Neuron (in vitro differentiated cells): ENCODE measurements at regions not wholly inside any gene's neighbourhood (a gene's known extent, or its start where the extent isn't known, plus 50 kb on each side); places are given as distances from the start of the nearest gene placed in this dataset.

Source experiments
- H2AFZ ChIP-seq: one replicate; pipeline ENCODE4 v1.6.1; 2013; ENCODE audit warnings: low read depth, mild to moderate bottlenecking, inconsistent platforms, low read length, moderate library complexity
- H3K27me3 ChIP-seq: one replicate; pipeline ENCODE4 v1.6.1; 2013; ENCODE audit warnings: low read length; ENCODE audit not compliant: insufficient read depth
- H3K36me3 ChIP-seq: one replicate; pipeline ENCODE4 v1.6.1; 2013; ENCODE audit warnings: low read length; ENCODE audit not compliant: insufficient read depth
- H3K4me1 ChIP-seq: one replicate; pipeline ENCODE4 v1.6.1; 2013; ENCODE audit warnings: low read length; ENCODE audit not compliant: insufficient read depth
- H3K4me3 ChIP-seq: 2 replicates; pipeline ENCODE4 v1.5.1; 2013; ENCODE audit warnings: mild to moderate bottlenecking, low read length, moderate library complexity
- H3K9me3 ChIP-seq: one replicate; pipeline ENCODE4 v1.6.1; 2013; ENCODE audit warnings: low read length

DNA sequence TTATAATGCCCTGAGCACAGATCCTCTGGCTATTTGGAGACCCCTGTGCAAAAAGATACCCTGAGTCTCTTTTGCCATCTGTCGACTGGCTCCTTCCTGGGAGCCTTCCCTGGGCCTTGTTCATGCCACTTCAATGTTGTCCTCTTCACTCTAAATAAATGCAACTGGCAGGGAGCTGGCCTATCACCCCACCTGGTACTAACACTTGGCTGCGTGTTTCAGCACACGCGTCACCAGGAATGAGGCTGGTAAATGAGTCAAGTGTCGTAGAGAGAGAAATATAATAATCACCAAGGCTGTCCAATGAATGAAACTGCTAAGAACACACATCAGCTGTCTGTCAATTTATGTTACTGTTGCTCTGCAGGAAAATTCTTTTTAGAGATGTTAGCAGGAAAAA is 374.6 kb upstream of the JARID2 start:
- Histone ChIP-seq H3K27me3 (no peaks in the 10 kb centered on the region), H3K4me3 (no peak overlapping the region), H3K4me1 (no peaks in the 10 kb centered on the region), H3K36me3 (no peaks in the 10 kb centered on the region), H3K9me3 (no peaks in the 10 kb centered on the region), H2AFZ (no peak overlapping the region)

- Histone ChIP-seq H3K36me3 (no peaks in the 10 kb centered on the region), H3K9me3 (no peaks in the 10 kb centered on the region), H2AFZ (no peak overlapping the region), H3K4me3 (no peak overlapping the region), H3K4me1 (peaks cover 3% of the 10 kb centered on the region), H3K27me3 (no peaks in the 10 kb centered on the region)
These were observed 372.8 kb upstream of the JARID2 start for GRCh38 chr6:14873101-14873500.

DNA sequence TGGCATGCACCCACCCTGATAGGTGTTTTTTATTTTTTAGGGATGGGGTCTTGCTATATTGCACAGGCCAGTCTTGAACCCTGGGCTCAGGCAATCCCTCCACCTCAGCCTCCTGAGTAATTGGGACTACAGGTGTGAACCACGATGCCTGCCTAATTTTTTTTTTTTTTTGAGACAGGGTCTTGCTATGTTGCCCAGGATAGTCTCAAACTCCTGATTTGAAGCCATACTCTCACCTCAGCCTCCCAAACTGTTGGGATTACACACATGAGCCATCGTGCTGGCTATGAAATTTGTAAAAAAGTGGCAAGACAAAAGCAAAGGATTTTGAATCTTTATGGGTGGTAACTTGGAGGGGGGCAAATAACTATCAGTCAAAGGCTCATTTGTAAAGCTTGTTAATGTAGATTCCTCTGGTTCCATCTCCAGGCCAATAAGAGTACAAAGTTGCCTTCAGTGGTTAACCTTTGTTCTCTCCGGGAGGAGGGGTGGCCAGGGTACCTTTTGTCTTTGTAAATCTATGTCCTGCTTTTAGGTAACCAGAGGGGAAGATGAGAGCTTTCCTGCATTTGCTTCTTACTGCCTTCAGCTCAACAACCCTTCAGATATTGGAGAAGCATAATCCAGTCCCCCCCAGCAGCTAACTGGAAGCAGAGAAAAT is 372.0 kb upstream of the JARID2 start:
- Histone ChIP-seq H3K36me3 (no peaks in the 10 kb centered on the region), H3K4me1 (peaks cover 3% of the 10 kb centered on the region), H3K9me3 (no peaks in the 10 kb centered on the region), H3K27me3 (no peaks in the 10 kb centered on the region), H3K4me3 (no peak overlapping the region), H2AFZ (no peak overlapping the region)

- no peaks in the 10 kb centered on the region for H3K9me3 ChIP-seq
- no peaks in the 10 kb centered on the region for H3K36me3 ChIP-seq
These were observed 370.8 kb upstream of the JARID2 start for GRCh38 chr6:14874975-14875480.

GRCh38 chr6:14875481-14876063 is 370.3 kb upstream of the JARID2 start:
- H3K4me1 ChIP-seq, result peaks cover 10% of the 10 kb centered on the region
- no peak overlapping the region for H2AFZ ChIP-seq
- H3K27me3 ChIP-seq, result no peaks in the 10 kb centered on the region
- H3K9me3 ChIP-seq, result no peaks in the 10 kb centered on the region
- H3K36me3 ChIP-seq, result no peaks in the 10 kb centered on the region
- no peak overlapping the region for H3K4me3 ChIP-seq

More at GRCh38 chr6:14874975-14875480, 370.8 kb upstream of the JARID2 start:
- Histone ChIP-seq H2AFZ (no peak overlapping the region), H3K4me1 (peaks cover 5% of the 10 kb centered on the region), H3K4me3 (no peak overlapping the region), H3K27me3 (no peaks in the 10 kb centered on the region)

DNA sequence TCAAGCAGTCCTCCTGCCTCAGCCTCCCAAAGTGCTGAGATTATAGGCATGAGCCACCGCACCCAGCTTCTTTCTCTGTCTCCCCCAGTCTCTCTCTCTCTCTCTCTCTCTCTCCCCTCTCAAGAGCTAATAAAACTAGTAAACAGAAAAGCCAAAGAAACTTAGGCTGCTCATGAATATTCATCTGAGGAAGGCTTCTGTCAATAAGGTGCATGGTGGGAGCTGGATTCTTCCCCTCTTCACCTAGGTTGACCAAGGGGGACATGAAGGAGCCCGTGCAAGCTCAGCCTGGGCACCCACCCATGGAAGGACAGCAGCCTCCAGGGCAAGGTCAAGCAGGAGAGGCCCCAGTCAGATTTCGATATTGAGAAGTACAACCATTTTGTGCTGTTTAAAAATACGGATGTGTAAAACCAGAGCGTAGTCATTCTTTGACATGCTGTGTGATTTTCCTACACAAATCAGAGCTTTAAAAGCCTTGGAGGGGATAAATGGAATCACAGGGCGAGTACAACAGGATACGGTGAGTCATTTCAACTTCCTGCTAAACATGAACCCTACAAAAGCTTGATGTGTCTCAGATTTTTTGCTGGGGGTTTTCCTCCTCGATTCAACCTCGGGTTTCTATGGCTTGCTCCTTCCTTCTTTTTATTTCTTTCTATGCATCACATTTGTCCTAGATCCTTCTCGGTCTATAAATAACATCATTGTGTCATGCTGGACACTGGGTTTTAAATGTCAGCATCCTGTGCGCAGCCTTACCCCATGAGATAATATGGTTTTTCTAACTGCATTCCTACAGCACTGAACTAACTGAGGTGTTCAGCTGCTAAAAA is 368.9 kb upstream of the JARID2 start:
- Histone ChIP-seq H3K27me3 (no peaks in the 10 kb centered on the region), H3K36me3 (no peaks in the 10 kb centered on the region), H3K4me3 (no peak overlapping the region), H3K9me3 (no peaks in the 10 kb centered on the region), H3K4me1 (peaks cover 16% of the 10 kb centered on the region), H2AFZ (no peak overlapping the region)

DNA sequence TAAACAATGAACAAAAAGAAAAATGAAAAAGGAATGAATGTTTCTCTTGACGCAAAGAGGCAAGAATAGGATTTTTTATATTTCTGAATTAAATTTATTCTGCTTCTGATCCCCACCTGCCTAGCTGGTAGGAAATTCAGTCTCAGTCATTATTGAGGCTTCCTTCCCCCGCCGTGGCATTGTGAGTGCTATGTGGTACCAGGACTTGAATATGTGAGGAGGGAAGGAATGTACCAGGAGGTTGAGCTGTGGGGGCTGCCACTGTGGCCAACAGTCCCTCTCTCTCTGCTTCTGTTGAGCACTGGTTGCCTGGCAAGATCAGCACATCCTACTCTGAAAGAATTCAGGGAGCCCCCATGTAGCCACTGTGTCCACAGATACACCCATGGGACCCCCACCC is 368.1 kb upstream of the JARID2 start:
- no peaks in the 10 kb centered on the region for H3K36me3 ChIP-seq
- H3K9me3 ChIP-seq, result no peaks in the 10 kb centered on the region
- H2AFZ ChIP-seq, result no peak overlapping the region
- no peaks in the 10 kb centered on the region for H3K27me3 ChIP-seq
- no peak overlapping the region for H3K4me3 ChIP-seq
- peaks cover 23% of the 10 kb centered on the region for H3K4me1 ChIP-seq

- no peaks in the 10 kb centered on the region for H3K9me3 ChIP-seq
- H3K36me3 ChIP-seq, result no peaks in the 10 kb centered on the region
- H2AFZ ChIP-seq, result no peak overlapping the region
- no peaks in the 10 kb centered on the region for H3K27me3 ChIP-seq
- peaks cover 23% of the 10 kb centered on the region for H3K4me1 ChIP-seq
- no peak overlapping the region for H3K4me3 ChIP-seq
These were observed 365.8 kb upstream of the JARID2 start for GRCh38 chr6:14880052-14880451.

DNA sequence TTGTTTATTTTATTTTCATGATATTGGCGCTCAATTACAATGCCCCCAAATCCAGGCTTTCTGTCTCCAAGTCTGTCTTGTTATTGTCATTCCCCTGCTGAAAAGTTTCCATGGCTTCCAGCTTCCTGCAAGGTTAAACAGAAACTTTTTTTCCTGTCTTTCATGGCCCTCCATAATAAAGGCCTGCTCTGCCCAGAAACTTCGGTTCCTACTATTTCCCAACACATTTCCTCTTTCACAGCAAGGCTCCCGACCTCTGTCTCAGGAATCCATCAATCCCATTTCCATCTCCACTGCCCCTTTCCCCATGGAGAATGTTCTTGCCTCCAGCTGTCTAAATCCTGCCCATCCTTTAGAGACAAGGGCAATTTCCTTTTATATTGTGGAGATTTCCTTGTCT is 365.2 kb upstream of the JARID2 start:
- Histone ChIP-seq H3K4me1 (peaks cover 23% of the 10 kb centered on the region), H3K27me3 (no peaks in the 10 kb centered on the region), H3K9me3 (no peaks in the 10 kb centered on the region), H2AFZ (no peak overlapping the region), H3K4me3 (no peak overlapping the region), H3K36me3 (no peaks in the 10 kb centered on the region)

DNA sequence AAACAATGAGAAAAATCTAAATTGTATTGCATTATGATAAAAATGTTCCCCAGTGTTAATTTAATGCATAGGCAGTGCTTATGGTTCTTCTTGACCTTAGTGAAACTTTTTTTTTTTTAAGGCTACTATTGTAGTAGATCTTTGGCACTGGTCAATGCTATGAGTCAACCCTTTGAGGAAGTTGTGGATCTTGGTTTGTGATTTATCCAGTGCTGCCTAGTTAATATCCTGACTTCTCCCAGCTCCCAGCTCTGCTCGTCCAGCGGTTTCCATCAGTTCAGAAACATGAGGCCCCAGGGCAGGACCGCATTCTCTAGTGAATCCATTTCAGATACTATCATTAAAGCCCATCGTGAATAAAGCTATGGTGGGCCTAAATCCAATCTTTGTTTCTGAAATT is 364.5 kb upstream of the JARID2 start:
- H3K36me3 ChIP-seq, result no peaks in the 10 kb centered on the region
- no peak overlapping the region for H2AFZ ChIP-seq
- peaks cover 23% of the 10 kb centered on the region for H3K4me1 ChIP-seq
- no peaks in the 10 kb centered on the region for H3K27me3 ChIP-seq
- no peak overlapping the region for H3K4me3 ChIP-seq
- no peaks in the 10 kb centered on the region for H3K9me3 ChIP-seq

- Histone ChIP-seq H3K4me1 (peaks cover 20% of the 10 kb centered on the region), H3K36me3 (no peaks in the 10 kb centered on the region), H3K27me3 (no peaks in the 10 kb centered on the region), H3K9me3 (no peaks in the 10 kb centered on the region), H3K4me3 (no peak overlapping the region), H2AFZ (no peak overlapping the region)
These were observed 363.4 kb upstream of the JARID2 start for GRCh38 chr6:14882394-14883026.

GRCh38 chr6:14883921-14884320 is 361.9 kb upstream of the JARID2 start:
- no peaks in the 10 kb centered on the region for H3K27me3 ChIP-seq
- H3K4me3 ChIP-seq, result no peak overlapping the region
- H2AFZ ChIP-seq, result no peak overlapping the region
- no peaks in the 10 kb centered on the region for H3K36me3 ChIP-seq
- H3K4me1 ChIP-seq, result peaks cover 20% of the 10 kb centered on the region
- H3K9me3 ChIP-seq, result no peaks in the 10 kb centered on the region

DNA sequence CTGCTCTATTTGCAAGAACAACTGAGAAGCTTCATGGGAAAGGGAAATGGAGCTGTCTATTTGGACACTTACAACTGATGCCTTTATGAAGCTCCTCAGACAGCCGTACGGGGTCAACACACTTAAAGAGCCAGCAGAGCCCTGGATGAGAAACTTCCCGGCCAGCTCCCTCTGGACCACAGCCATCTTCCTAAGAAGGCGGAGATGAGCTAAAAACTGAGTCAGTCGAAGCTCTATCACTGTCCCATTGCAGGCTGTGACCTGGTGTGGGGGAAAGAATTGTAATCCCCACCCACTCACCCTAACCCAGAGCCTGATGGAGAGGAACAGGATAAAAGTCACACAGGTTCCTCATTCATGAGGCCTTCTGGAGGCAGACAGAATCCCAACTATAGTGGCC is 360.4 kb upstream of the JARID2 start:
- H3K36me3 ChIP-seq, result no peaks in the 10 kb centered on the region
- no peaks in the 10 kb centered on the region for H3K27me3 ChIP-seq
- no peak overlapping the region for H2AFZ ChIP-seq
- peaks cover 13% of the 10 kb centered on the region for H3K4me1 ChIP-seq
- no peak overlapping the region for H3K4me3 ChIP-seq
- no peaks in the 10 kb centered on the region for H3K9me3 ChIP-seq
